CD4-positive, alpha-beta T cell treated with Interleukin-21 for 1 hour (primary cell): ENCODE measurements at regions not wholly inside any gene's neighbourhood (a gene's known extent, or its start where the extent isn't known, plus 50 kb on each side); places are given as distances from the start of the nearest gene placed in this dataset.

ENCODE experiments used
- DNase-seq: peaks from one replicate; pipeline ENCODE4 v3.0.0-alpha.2; 2020

DNA sequence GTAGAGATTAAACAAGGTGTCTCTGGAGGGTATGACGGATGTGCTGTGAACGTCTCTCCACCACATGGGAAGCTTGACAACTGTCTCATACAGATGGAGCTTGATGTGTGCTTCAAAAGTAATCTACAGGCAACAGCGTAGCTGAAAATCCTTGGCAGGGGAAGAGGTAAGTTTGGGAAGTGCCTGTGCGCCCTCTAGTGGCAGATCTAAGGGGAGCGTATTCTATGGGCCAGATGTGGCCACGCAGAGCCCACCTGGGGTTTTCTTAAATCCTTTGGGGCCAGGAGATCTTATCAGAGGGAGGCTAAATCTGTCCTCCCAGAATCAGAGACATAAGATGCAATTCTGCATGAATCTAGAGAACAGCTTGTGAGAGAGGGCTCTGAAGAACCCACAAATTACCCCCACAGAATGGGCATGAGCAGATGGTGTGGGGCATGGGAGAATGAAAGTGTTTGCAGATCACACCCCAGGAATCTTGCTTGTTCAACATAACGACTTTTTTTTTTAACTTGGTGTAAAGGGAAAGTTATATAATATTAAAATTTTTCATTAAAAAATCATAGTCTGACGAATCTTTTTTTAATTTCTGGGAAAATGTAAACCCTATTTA, 91.2 kb upstream of the MPP7 start:
- peak; percentile 64 for DNase-seq

DNA sequence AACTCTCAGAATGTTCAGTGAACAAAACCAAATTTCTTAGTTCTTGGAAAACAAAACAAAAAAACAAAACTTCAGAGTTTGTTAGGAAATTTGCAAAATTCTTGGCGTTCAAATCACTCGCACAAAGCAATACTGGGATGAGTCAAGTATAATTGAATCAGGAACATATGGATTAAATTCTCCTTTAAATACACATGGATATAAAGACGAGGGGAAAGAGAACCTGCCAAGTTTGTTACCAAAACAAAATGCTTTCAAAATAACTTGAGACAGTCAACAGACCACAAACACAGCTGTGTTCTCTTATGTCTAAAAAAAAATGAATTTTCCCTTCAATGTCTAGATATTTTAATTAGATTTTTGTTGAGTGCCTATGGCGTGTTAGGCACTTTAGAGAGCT, 93.5 kb upstream of the MPP7 start:
- no peak for DNase-seq

- DNase-seq: no peak
Measured at GRCh38 chr10:28397229-28397628, 94.4 kb upstream of the MPP7 start.

DNA sequence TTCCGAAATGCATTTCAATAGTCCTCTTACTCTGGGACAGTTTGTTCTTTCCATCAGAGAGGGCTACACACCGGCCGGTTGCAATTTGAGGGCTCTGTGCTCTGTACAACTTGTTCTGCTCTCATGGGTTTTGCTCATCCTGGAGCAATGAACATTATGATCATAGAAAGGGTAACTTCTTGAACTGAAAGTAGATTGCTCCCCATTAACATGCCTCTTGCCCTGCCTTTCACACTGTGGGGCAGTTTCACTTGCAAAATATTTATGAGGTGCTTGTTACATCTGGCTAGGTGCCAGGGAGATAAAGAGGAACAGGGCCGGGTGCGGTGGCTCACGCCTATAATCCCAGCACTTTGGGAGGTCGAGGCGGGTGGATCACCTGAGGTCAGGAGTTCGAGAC, 97.3 kb upstream of the MPP7 start:
- no peak for DNase-seq

GRCh38 chr10:28400681-28401080, 97.8 kb upstream of the MPP7 start:
- DNase-seq: no peak

DNA sequence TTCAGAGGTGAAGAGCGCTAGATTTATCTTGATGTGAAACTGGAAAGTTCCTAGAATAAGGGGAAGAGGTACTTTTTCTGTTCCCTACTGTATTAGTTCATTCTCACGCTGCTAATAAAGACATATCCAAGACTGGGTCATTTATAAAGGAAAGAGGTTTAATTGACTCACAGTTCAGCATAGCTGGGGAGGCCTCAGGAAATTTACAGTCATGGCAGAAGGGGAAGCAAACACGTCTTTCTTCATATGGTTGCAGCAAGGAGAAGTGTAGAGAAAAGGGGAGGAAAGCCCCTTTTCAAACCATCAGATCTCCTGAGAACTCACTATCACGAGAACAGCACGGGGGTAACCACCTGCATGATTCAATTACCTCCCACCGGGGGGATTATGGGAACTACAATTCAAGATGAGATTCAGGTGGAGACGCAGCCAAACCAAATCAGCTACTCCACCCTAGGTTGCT, 99.8 kb upstream of the MPP7 start:
- peak; percentile 19 for DNase-seq

DNA sequence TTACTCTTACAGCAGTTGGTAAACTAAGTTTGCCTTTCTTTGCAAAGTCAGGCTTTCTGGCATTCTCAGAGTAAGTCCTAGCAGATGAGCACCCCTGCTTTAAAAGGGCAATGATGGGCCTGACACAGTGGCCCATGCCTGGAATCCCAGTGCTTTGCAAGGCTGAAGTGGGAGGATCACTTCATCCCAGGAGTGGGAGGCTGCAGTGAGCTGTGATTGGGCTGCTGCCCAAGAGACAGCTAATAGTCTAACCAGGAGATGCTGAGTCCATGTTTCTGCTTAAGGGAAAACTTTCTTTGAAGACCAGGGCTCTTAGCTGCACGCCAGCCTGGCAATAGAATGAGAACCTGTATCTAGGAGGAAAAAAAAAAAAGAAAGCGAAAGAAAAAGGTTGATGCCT, 100.2 kb upstream of the MPP7 start:
- no peak for DNase-seq

GRCh38 chr10:28408237-28408777, 105.4 kb upstream of the MPP7 start:
- DNase-seq: no peak

DNA sequence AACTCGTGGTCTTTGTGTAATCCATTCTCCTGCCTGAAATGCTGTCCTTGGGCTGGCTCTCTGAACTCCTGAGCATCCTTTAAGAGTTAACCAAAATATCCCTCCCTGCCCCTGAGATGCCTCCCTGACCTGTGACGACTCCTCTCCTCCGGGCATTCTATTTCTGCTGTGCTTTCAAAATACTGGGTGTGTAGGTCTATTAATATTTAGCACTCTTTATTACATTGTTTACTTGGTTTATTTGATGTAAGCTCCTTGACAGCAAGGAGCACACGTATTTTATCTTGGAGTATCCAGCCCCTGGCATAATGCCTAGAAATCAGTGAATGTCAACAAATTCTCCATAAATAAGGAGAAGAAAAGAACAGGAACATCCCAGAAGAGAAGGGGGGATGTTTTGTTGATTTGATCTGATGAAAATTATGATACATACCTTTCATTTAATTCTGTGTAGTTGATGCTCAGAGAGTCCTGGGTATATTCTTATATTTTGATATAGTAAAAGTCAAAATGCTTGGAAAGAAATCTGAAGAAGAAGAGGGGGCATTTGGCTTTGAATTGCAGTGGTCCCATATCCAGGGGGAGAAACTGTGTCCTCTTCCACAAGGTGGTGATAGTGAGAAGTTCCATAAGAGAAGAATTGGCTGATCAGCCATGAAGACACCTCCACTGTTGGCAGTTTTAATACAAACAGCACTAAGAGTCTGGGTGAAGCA, 107.7 kb upstream of the MPP7 start:
- no peak for DNase-seq

- no peak for DNase-seq
Measured at GRCh38 chr10:28411136-28411460, 108.2 kb upstream of the MPP7 start.

GRCh38 chr10:28411648-28412047, 108.8 kb upstream of the MPP7 start:
- DNase-seq: no peak

DNA sequence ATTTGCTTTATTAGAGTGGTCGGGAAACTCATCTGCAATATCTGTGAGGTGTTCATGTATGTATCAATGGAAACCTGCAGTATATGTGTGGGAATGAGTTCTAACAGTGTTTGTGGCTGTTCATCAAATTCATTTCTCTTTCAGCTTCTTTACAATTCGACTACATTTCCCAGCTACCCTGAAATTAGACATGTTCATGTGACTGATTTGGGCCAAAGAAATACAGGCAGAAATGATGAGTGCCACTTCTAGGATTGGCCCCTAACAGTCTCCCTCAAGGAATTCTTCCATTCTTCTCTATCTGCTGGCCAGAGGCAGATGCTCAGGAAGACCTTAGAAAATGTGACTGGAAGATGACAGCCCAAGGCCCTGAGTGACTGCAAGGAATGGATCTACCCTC, 114.8 kb upstream of the WAC start:
- no peak for DNase-seq

- DNase-seq: no peak
Measured at GRCh38 chr10:28425422-28425821, 107.5 kb upstream of the WAC start.

DNA sequence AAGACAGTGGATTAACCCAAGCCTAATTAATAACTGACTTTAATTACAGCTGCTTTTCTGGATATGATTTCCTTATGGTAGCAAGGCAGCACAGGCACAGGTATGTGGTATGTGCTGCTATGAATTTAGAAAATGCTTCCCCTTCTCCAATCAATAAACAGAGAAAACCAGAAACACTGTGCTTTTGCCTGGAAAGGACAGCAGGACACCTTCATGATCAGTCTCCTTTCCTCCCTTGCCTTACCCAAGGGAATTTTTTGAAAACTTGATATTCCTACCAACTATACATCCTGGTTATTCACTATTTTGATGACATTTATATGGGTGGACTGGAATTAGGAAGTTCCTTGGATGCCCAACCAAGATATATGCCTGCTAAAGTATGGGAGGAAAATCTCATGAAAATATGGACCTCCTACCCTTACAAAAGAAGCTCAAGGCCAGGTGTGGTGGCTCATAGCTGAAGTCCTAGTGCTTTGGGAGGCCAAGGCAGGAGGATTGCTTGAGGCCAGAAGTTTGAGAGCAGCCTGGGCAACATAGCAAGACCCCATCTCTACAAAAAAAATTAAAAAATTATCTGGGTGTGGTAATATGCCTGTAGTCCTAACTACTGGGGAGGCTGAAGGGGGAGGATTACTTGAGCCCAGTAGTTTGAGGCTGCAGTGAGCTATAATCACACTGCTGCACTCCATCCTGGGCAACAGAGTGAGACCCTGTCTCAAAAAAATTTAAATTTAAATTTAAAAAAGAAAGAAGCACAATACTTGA, 106.3 kb upstream of the WAC start:
- DNase-seq: no peak

DNA sequence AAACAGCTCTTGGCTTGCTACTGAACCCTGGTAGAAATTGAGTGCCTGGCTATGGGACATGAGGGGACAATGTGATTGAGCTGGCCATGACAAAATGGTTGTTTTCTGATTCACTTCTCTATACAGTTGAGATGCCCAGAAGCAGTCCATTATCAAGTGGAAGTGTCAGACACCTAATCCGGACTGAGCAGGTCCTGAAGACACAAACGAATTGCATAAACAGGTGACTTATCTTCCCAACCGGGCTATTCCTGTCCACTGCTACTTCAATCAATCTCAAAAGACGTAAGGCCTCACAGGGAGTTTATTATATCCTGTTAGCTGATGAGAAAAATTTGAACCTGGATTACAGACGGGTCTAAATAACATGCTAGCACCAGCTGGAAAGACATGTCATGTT, 105.5 kb upstream of the WAC start:
- no peak for DNase-seq

DNA sequence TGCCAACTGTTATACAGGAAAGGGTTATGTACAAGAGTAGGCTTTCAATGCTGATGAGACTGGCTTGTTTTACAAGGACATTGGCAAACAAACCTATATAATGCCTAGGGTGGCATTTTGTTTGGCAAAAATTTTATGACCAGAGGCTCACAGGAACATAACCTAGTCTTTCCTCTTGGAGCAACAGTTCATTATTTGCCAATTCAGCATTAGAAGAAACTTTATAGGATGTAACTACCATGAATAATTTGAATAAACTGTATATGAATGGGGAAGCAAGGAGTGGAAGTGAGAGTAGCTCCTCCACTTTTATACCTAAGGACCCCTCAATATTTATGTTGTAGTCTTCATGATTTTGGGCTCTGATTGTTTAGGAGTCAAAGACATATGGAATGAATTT, 103.9 kb upstream of the WAC start:
- no peak for DNase-seq

GRCh38 chr10:28429573-28430216, 103.2 kb upstream of the WAC start:
- DNase-seq: peak; percentile 1

- no peak for DNase-seq
Measured at GRCh38 chr10:28431139-28431538, 101.8 kb upstream of the WAC start.

DNA sequence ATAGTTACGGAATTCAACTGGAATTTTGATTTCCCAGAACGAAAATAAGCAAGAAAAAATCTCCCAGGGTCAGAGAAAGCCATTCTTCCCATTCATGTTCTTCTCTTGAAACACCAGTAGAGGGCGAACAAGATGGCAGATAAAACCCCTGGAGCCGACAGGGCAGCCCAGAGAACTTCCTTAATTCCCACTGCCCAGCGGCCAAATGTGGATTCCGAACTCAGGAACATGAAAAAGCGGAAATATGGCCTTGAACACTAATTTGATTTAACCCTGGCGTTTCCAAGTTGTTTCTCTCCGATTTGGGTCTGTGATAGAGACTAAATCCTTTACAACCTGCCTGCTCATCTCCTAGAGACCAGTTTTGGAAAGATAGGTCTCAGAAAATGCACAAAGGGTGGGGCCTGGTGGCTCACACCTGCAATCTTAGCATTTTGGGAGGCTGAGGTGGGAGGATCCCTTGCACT, 100.7 kb upstream of the WAC start:
- DNase-seq: peak; percentile 37

DNA sequence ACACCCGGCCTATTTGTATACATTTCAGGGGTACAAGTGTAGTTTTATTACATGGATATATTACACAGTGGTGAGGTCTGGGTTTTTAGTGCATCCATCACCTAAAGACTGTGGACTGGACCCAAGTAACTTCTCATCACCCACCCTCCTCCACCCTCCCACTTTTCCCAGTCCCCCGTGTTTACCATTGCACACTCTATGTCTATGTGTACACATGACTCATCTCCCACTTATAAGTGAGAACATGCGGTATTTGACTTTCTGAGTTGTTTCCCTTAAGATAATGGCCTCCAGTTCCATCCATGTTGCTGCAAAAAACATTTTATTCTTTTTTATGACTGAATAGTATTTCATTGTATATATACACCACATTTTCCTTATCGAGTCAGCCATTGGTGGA, 98.9 kb upstream of the WAC start:
- DNase-seq: no peak

DNA sequence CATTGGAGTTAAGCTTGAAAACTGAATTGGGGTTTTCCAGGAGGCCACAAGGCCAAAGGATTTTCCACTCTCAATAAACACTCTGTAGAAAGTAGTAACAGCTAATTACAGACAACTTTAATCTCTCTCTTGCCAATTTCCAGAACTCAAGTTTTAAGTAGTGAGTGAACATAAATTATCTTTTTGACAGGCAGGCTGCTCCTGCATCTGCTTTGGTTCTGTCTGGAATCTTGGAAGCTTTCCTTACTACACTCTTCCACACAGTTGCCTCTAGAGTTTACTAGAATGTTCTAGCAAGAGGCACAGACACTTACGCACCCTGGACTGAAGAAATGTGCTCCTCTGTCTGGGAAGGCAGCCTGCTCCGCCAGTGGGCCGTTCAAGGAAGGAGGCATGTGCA, 90.5 kb upstream of the WAC start:
- no peak for DNase-seq

- no peak for DNase-seq
Measured at GRCh38 chr10:28444031-28444430, 88.9 kb upstream of the WAC start.

- DNase-seq: no peak
Measured at GRCh38 chr10:28445516-28445915, 87.4 kb upstream of the WAC start.
